ENCODE measurements at regions not wholly inside any gene's neighbourhood (a gene's known extent, or its start where the extent isn't known, plus 50 kb on each side); places are given as distances from the start of the nearest gene placed in this dataset.

- BruUV-seq (replicated peaks) = no TSS peak
- ChIA-PET POLR2A (interaction anchor here (0.6 kb wide), 1 partner anchor 203 kb away, joined by 3 read pairs; no protein-coding TSS in a partner anchor), CTCF (ENCODE audit: low intra/inter-chr PET ratio) (no interaction called here)
- FAIRE-seq (no peak), DNase-seq (ENCODE audit: extremely low read depth in 1 of 4, low spot score in 3 of 4) (no peak), ATAC-seq (no peak)
- intact Hi-C loops (cut with micrococcal nuclease) = no loop called here
- Histone ChIP-seq H3K79me2 (ENCODE audit: control insufficient read depth, insufficient read depth, low read length) (no peaks in the 10 kb centered on the region), H3K4me2 (ENCODE audit: insufficient read depth, low read length) (no peak overlapping the region), H3K9ac (ENCODE audit: insufficient read depth in 1 of 2, low read depth in 2 of 2, low read length in 2 of 2) (no peak overlapping the region), H3K4me1 (replicated peaks in 1 of 2; ENCODE audit: control insufficient read depth in 2 of 2, insufficient read depth in 2 of 2, low read length in 2 of 2) (no peaks in the 10 kb centered on the region), H3K27ac (ENCODE audit: extremely low read depth, low read depth, low read length) (no peak overlapping the region), H3K36me3 (ENCODE audit: control insufficient read depth, insufficient read depth, low read length) (no peaks in the 10 kb centered on the region), H3K27me3 (ENCODE audit: control insufficient read depth in 2 of 2, insufficient read depth in 2 of 2, low read length in 2 of 2) (peaks cover 0 to 58% of the 10 kb centered on the region in 2 experiments; a peak in 2 of 5 replicates), H3K9me1 (ENCODE audit: control insufficient read depth, insufficient read depth, low read length) (no peaks in the 10 kb centered on the region), H2AFZ (ENCODE audit: low read depth, low read length) (no peak overlapping the region), H4K20me1 (replicated peaks; ENCODE audit: control insufficient read depth, insufficient read depth, low read length) (no peaks in the 10 kb centered on the region), H3K9me3 (replicated peaks; ENCODE audit: control insufficient read depth, insufficient read depth, low read depth, low read length) (no peaks in the 10 kb centered on the region), H3K4me3 (no peak overlapping the region)
- TF ChIP-seq ZNF217 (CRISPR knock-in tag; IDR thresholded peaks at IDR 0.05) (no peak), TGIF2 (CRISPR knock-in tag; IDR thresholded peaks at IDR 0.05) (no peak), SAFB2 (IDR thresholded peaks at IDR 0.05; ENCODE audit: borderline replicate concordance, low read depth, low read length, severe bottlenecking) (no peak), PYGO2 (tag; IDR thresholded peaks at IDR 0.05) (no peak), IFI16 (CRISPR knock-in tag; IDR thresholded peaks at IDR 0.05) (no peak), MAX (CRISPR knock-in tag; IDR thresholded peaks at IDR 0.05) (no peak), NFE2L1 (tag; IDR thresholded peaks at IDR 0.05; ENCODE audit: borderline replicate concordance, low read depth) (no peak), ZNF318 (IDR thresholded peaks at IDR 0.05; ENCODE audit: borderline replicate concordance in 1 of 2, low read depth in 1 of 2) (no peak), POU5F1 (IDR thresholded peaks at IDR 0.05; ENCODE audit: borderline replicate concordance, low read depth, low read length, partially characterized antibody) (no peak), TFAM (CRISPR knock-in tag; conservative IDR thresholded peaks at IDR 0.05) (no peak), ELF4 (CRISPR knock-in tag; IDR thresholded peaks at IDR 0.05) (no peak), SAFB (IDR thresholded peaks at IDR 0.05; ENCODE audit: borderline replicate concordance, low read depth, low read length) (no peak), ZFP30 (CRISPR knock-in tag; IDR thresholded peaks at IDR 0.05; ENCODE audit: borderline replicate concordance) (no peak)
- 2% methylated on average over 17 of the region's 24 CpGs for WGBS (ENCODE audit: insufficient coverage, low coverage, missing lambda C conversion rate)
- in situ Hi-C loops (cut with MboI) = no loop called here
Measured at GRCh38 chr2:239607517-239608191, 206.8 kb upstream of the HDAC4 start.
